ENCODE measurements at regions not wholly inside any gene's neighbourhood (a gene's known extent, or its start where the extent isn't known, plus 50 kb on each side); places are given as distances from the start of the nearest gene placed in this dataset.

DNA sequence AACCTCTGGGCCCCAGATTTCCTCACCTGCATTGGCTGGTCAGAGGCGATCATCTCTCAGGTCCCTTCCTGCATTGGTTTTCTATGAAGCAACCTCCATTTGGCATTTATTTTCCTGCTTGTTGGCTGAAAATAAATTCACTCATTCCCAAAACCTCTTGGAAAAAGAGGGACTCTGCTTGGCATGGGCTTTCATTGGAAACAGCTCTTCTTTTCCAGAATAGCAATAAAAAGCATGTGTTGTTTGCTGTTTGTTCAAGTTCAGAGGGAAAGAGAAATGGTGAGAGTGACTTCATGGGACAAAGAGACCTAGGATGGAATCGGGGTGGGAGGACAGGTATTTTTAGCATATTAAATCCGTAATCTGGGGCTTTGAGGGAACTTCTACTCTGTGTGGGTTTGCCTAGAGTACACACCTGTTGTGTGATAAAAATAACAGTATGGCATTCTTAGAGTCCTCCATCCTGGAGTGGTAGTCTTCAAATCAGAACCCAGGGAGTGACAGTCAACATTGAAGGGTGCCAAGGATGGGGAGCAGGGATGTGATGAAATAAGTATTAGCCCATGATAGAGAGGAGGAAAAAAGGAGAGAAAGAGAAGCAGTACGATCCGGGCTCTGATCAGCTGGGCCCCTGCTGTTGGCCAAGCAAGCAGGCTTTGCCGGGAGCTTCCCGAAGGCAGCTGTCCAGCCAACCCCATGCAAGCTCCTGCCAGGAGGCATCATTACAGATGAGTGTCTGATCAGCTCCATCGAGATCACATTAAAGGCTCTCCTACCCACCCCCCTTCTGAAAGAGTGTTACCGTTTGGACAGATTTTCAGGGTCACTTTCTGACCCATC, 131.9 kb upstream of the NFIA start:
- Histone ChIP-seq H3K4me1 (ENCODE audit: control insufficient read depth in 4 of 4, insufficient read depth in 4 of 4, low read length in 3 of 4) (no peaks in the 10 kb centered on the region), H3K9ac (ENCODE audit: low read depth in 1 of 2, low read length in 2 of 2) (no peak overlapping the region), H3K36me3 (ENCODE audit: control insufficient read depth in 4 of 4, insufficient read depth in 3 of 4, low read depth in 1 of 4, low read length in 3 of 4) (no peaks in the 10 kb centered on the region), H3K27me3 (ENCODE audit: control insufficient read depth in 4 of 4, insufficient read depth in 4 of 4, low read length in 3 of 4) (peaks cover 0 to 2% (median 0%) of the 10 kb centered on the region in 4 donors), H3K9me3 (ENCODE audit: control insufficient read depth in 4 of 4, low read length in 3 of 4) (no peaks in the 10 kb centered on the region), H3K4me3 (ENCODE audit: low read depth in 1 of 3, low read length in 3 of 3) (no peak overlapping the region), H3K27ac (ENCODE audit: low read depth in 1 of 2, low read length in 2 of 2) (no peak overlapping the region)
- TF ChIP-seq, protein P1, sequence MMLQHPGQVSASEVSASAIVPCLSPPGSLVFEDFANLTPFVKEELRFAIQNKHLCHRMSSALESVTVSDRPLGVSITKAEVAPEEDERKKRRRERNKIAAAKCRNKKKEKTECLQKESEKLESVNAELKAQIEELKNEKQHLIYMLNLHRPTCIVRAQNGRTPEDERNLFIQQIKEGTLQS (IDR thresholded peaks at IDR 0.05) = no peak
- TF ChIP-seq, protein P2, sequence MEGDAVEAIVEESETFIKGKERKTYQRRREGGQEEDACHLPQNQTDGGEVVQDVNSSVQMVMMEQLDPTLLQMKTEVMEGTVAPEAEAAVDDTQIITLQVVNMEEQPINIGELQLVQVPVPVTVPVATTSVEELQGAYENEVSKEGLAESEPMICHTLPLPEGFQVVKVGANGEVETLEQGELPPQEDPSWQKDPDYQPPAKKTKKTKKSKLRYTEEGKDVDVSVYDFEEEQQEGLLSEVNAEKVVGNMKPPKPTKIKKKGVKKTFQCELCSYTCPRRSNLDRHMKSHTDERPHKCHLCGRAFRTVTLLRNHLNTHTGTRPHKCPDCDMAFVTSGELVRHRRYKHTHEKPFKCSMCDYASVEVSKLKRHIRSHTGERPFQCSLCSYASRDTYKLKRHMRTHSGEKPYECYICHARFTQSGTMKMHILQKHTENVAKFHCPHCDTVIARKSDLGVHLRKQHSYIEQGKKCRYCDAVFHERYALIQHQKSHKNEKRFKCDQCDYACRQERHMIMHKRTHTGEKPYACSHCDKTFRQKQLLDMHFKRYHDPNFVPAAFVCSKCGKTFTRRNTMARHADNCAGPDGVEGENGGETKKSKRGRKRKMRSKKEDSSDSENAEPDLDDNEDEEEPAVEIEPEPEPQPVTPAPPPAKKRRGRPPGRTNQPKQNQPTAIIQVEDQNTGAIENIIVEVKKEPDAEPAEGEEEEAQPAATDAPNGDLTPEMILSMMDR (IDR thresholded peaks at IDR 0.05; ENCODE audit: low read depth, low read length, missing input control) = no peak
- TF ChIP-seq, protein P3, sequence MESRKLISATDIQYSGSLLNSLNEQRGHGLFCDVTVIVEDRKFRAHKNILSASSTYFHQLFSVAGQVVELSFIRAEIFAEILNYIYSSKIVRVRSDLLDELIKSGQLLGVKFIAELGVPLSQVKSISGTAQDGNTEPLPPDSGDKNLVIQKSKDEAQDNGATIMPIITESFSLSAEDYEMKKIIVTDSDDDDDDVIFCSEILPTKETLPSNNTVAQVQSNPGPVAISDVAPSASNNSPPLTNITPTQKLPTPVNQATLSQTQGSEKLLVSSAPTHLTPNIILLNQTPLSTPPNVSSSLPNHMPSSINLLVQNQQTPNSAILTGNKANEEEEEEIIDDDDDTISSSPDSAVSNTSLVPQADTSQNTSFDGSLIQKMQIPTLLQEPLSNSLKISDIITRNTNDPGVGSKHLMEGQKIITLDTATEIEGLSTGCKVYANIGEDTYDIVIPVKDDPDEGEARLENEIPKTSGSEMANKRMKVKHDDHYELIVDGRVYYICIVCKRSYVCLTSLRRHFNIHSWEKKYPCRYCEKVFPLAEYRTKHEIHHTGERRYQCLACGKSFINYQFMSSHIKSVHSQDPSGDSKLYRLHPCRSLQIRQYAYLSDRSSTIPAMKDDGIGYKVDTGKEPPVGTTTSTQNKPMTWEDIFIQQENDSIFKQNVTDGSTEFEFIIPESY (IDR thresholded peaks at IDR 0.05) = no peak
- TF ChIP-seq RAD21 (IDR thresholded peaks at IDR 0.05) (no peak), FOXA1 (IDR thresholded peaks at IDR 0.05) (no peak), YY1 (IDR thresholded peaks at IDR 0.05) (no peak), JUND (IDR thresholded peaks at IDR 0.05) (no peak), NR2F2 (IDR thresholded peaks at IDR 0.05) (no peak), HNF4A (conservative IDR thresholded peaks at IDR 0.05) (no peak), FOXA2 (IDR thresholded peaks at IDR 0.05) (no peak), HNF4G (IDR thresholded peaks at IDR 0.05) (no peak), SP1 (IDR thresholded peaks at IDR 0.05) (no peak), EGR1 (IDR thresholded peaks at IDR 0.05; ENCODE audit: low read depth in 2 of 2) (no peak), RXRA (IDR thresholded peaks at IDR 0.05) (no peak)
- TF ChIP-seq, protein P4, sequence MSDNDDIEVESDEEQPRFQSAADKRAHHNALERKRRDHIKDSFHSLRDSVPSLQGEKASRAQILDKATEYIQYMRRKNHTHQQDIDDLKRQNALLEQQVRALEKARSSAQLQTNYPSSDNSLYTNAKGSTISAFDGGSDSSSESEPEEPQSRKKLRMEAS (IDR thresholded peaks at IDR 0.05) = no peak
- TF ChIP-seq, protein P5, sequence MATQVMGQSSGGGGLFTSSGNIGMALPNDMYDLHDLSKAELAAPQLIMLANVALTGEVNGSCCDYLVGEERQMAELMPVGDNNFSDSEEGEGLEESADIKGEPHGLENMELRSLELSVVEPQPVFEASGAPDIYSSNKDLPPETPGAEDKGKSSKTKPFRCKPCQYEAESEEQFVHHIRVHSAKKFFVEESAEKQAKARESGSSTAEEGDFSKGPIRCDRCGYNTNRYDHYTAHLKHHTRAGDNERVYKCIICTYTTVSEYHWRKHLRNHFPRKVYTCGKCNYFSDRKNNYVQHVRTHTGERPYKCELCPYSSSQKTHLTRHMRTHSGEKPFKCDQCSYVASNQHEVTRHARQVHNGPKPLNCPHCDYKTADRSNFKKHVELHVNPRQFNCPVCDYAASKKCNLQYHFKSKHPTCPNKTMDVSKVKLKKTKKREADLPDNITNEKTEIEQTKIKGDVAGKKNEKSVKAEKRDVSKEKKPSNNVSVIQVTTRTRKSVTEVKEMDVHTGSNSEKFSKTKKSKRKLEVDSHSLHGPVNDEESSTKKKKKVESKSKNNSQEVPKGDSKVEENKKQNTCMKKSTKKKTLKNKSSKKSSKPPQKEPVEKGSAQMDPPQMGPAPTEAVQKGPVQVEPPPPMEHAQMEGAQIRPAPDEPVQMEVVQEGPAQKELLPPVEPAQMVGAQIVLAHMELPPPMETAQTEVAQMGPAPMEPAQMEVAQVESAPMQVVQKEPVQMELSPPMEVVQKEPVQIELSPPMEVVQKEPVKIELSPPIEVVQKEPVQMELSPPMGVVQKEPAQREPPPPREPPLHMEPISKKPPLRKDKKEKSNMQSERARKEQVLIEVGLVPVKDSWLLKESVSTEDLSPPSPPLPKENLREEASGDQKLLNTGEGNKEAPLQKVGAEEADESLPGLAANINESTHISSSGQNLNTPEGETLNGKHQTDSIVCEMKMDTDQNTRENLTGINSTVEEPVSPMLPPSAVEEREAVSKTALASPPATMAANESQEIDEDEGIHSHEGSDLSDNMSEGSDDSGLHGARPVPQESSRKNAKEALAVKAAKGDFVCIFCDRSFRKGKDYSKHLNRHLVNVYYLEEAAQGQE (IDR thresholded peaks at IDR 0.05) = no peak
- WGBS = 73% methylated on average over 9 of the region's 9 CpGs
- no peak for DNase-seq (ENCODE audit: low spot score)
